ENCODE measurements at regions not wholly inside any gene's neighbourhood (a gene's known extent, or its start where the extent isn't known, plus 50 kb on each side); places are given as distances from the start of the nearest gene placed in this dataset.

GRCh38 chr14:24692382-24693352 is 58.7 kb upstream of the GZMB start:
- DNase-seq: peak; percentile 58

DNA sequence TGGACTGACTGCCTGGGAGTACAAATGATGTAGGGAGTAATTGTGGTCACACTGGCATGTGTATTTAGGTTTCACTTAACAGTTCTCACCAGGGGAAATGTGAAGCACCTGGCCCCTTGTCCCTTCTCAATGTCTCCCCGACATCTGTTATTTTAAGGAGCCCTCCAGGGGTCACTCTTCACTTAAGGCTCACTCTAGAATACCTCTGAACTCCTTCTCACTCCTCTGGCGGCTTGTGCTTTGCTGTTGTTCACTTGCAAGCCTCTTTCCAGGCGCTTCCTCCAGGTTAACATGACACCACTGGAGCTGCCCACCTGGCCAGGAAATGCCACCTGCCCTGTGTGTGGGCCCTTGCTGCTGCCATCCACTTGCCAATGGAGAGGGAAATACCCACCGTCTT is 56.5 kb upstream of the GZMB start:
- no peak for DNase-seq

DNA sequence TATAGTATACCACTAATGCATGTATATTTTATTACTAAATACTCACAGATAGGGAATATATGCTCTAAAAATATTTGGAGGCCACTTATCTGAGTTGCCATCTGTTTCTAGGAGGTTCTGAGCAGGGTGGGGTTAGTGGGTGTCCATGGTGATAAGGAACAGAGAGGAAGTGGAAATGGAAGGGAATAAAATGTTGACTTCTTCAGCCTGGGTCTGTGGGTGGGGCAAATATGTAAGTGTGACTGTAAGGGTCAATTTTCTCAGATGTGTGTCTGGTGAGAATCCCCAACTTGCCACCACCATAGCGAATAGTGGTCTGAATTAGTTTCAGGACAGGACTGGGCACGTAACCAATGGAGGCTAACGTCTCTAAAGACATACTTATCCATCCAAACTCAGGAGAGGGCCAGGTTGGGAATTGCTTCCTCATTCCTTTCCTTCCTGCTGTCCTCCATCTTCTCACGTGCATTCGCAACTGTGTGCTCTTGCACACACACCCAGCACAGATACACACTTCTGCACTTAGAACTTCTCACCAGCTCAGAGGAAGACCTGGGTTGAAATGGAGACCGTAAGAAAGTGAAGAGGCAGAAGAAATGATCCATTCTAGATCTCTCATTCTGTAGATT is 54.2 kb upstream of the GZMB start:
- no peak for DNase-seq
